Adrenal gland (tissue), 5 donors: ENCODE measurements at regions not wholly inside any gene's neighbourhood (a gene's known extent, or its start where the extent isn't known, plus 50 kb on each side); places are given as distances from the start of the nearest gene placed in this dataset.

Experiments
- CTCF ChIP-seq, 6 experiments: fragments of 450-650 bp in 4 of 6; fragments of 200-600 bp in 2 of 6; sonication (generic) in 1 of 6; IDR thresholded peaks; 1 replicate in 5 of 6; 2 replicates in 1 of 6; pipeline versions ENCODE4 v1.5.1 to v1.8.0; 2016 to 2021; ENCODE audit warnings: antibody characterized with exemption in 6 of 6, mild to moderate bottlenecking in 2 of 6, moderate library complexity in 1 of 6
- POLR2A ChIP-seq, 2 donors: fragments of 450-650 bp; IDR thresholded peaks; one replicate each; pipeline ENCODE4 v1.6.1; 2017; ENCODE audit warnings: antibody characterized with exemption in 2 of 2, mild to moderate bottlenecking in 2 of 2, moderate library complexity in 1 of 2
- donor health status: DM: no; HTN: no; CAD: no.

GRCh38 chr4:188841523-188841922 lies 702.3 kb downstream of the TRIML1 start:
- TF ChIP-seq POLR2A (IDR thresholded peaks at IDR 0.05) (no peak), CTCF (IDR thresholded peaks at IDR 0.05) (no peak)
